SK-N-SH (cell line): ENCODE measurements at regions not wholly inside any gene's neighbourhood (a gene's known extent, or its start where the extent isn't known, plus 50 kb on each side); places are given as distances from the start of the nearest gene placed in this dataset.
A peak's percentile ranks its signal among the peaks of the same experiment; 100 is the strongest.

Experiments used
- CTCF ChIA-PET: fragments of 300-600, 350-600 bp; formaldehyde crosslinking; extraction: SDS; loops from one replicate; lab custom pipeline; 2021; lab: Yijun Ruan, JAX
- POLR2A ChIA-PET: fragments of 350-600 bp; sonication (Branson Sonifier 250); formaldehyde crosslinking; extraction: SDS; loops from one replicate; lab custom pipeline; 2020; ENCODE audit warnings: antibody characterized with exemption, inconsistent platforms; lab: Yijun Ruan, JAX
- DNase-seq: peaks from one replicate; pipeline ENCODE4 v3.0.0; 2012
- H2AFZ ChIP-seq: fragments of 200-600 bp; sonication (generic); 2 replicates; pipeline ENCODE4 v1.8.1; 2016; ENCODE audit warnings: antibody characterized with exemption, mild to moderate bottlenecking, low read depth
- H3F3A ChIP-seq: fragments of 200-600 bp; sonication (generic); replicated peaks from 2 replicates; pipeline ENCODE3; 2016; ENCODE audit warnings: antibody characterized with exemption, mild to moderate bottlenecking; ENCODE audit not compliant: insufficient read depth
- H3K27ac ChIP-seq, 2 experiments: fragments of 200-500 bp in 1 of 2; fragments of 200-600 bp in 1 of 2; sonication (Bioruptor generic) in 1 of 2; sonication (generic), shearing (Covaris generic) in 1 of 2; 2 replicates each; pipeline versions ENCODE4 v1.5.1 to v1.6.1; 2014 to 2016; ENCODE audit warnings: low read depth in 2 of 2, inconsistent platforms in 1 of 2, low read length in 1 of 2, mild to moderate bottlenecking in 1 of 2, mixed read lengths in 1 of 2
- H3K27me3 ChIP-seq: fragments of 200-600 bp; sonication (generic), shearing (Covaris generic); 2 replicates; pipeline ENCODE4 v1.6.1; 2016; ENCODE audit warnings: mixed run types; ENCODE audit not compliant: insufficient read depth
- H3K36me3 ChIP-seq, 2 experiments: fragments of 200-500 bp in 1 of 2; fragments of 200-600 bp in 1 of 2; sonication (Bioruptor generic) in 1 of 2; sonication (generic) in 1 of 2; replicated peaks in 1 of 2; 2 replicates each; pipeline versions ENCODE3 to v1.5.1; 2014 to 2016; ENCODE audit warnings: low read length in 1 of 2, mild to moderate bottlenecking in 1 of 2; ENCODE audit not compliant: insufficient read depth in 2 of 2, control insufficient read depth in 1 of 2
- H3K4me1 ChIP-seq, 2 experiments: fragments of 200-500 bp in 1 of 2; fragments of 200-600 bp in 1 of 2; sonication (Bioruptor generic) in 1 of 2; sonication (generic), shearing (Covaris generic) in 1 of 2; 2 replicates each; pipeline versions ENCODE4 v1.5.1 to v1.6.1; 2014 to 2016; ENCODE audit warnings: low read depth in 1 of 2, low read length in 1 of 2, mixed run types in 1 of 2; ENCODE audit not compliant: insufficient read depth in 2 of 2, control insufficient read depth in 1 of 2
- H3K4me2 ChIP-seq: fragments of 200-600 bp; sonication (generic), shearing (Covaris generic); 2 replicates; pipeline ENCODE4 v1.6.1; 2017; ENCODE audit warnings: mixed run types
- H3K4me3 ChIP-seq, 2 experiments: fragments of 200-500 bp in 1 of 2; fragments of 200-600 bp in 1 of 2; sonication (Bioruptor generic) in 1 of 2; sonication (generic), shearing (Covaris generic) in 1 of 2; 2 replicates each; pipeline versions ENCODE4 v1.5.1 to v1.8.1; 2014 to 2016; ENCODE audit warnings: low read depth in 2 of 2, inconsistent platforms in 1 of 2, low read length in 1 of 2, mild to moderate bottlenecking in 1 of 2, mixed read lengths in 1 of 2, moderate library complexity in 1 of 2
- H3K79me2 ChIP-seq: fragments of 200-600 bp; sonication (generic); 2 replicates; pipeline ENCODE4 v1.8.1; 2017; ENCODE audit warnings: mild to moderate bottlenecking; ENCODE audit not compliant: insufficient read depth
- H3K9ac ChIP-seq: fragments of 200-600 bp; sonication (generic); 2 replicates; pipeline ENCODE4 v1.6.1; 2017; ENCODE audit warnings: mixed run types
- H3K9me2 ChIP-seq: fragments of 200-600 bp; sonication (generic); 2 replicates; pipeline ENCODE4 v1.6.1; 2017; ENCODE audit warnings: mixed run types
- H3K9me3 ChIP-seq: fragments of 200-600 bp; sonication (generic); 2 replicates; pipeline ENCODE4 v1.6.1; 2017; ENCODE audit warnings: mixed run types, mild to moderate bottlenecking, moderate library complexity
- H4K20me1 ChIP-seq: fragments of 200-600 bp; sonication (generic); 2 replicates; pipeline ENCODE4 v1.6.1; 2017; ENCODE audit warnings: mild to moderate bottlenecking, mixed run types; ENCODE audit not compliant: insufficient read depth
- ELF1 ChIP-seq: IDR thresholded peaks from 2 replicates; pipeline ENCODE4 v1.4.0; 2012
- NFIC ChIP-seq: IDR thresholded peaks from 2 replicates; pipeline ENCODE4 v1.4.0; 2012; ENCODE audit warnings: borderline replicate concordance
- PBX3 ChIP-seq: IDR thresholded peaks from 2 replicates; pipeline ENCODE4; 2012
- POLR2AphosphoS5 ChIP-seq: IDR thresholded peaks from 2 replicates; pipeline ENCODE4 v1.6.1; 2012; ENCODE audit warnings: low read depth, low read length
- RAD21 ChIP-seq: IDR thresholded peaks from 2 replicates; pipeline ENCODE4 v1.6.1; 2012; ENCODE audit warnings: mild to moderate bottlenecking, low read length
- RXRA ChIP-seq: IDR thresholded peaks from 2 replicates; pipeline ENCODE4 v1.4.0; 2012; ENCODE audit warnings: low read depth, mild to moderate bottlenecking, borderline replicate concordance
- SIN3A ChIP-seq: IDR thresholded peaks from 2 replicates; pipeline ENCODE4 v1.6.1; 2012; ENCODE audit warnings: low read depth, mild to moderate bottlenecking, low read length, moderate library complexity, borderline replicate concordance
- YY1 ChIP-seq: IDR thresholded peaks from 2 replicates; pipeline ENCODE4 v1.4.0; 2012; ENCODE audit warnings: low read depth, mild to moderate bottlenecking
- ZBTB33 ChIP-seq: IDR thresholded peaks from 2 replicates; pipeline ENCODE4 v1.4.0; 2012; ENCODE audit warnings: low read depth, borderline replicate concordance
- WGBS: methylation state at CpG from one replicate; pipeline ENCODE4 v1.1.6; 2017; ENCODE audit warnings: low lambda C conversion rate; 5-methylcytosine and 5-hydroxymethylcytosine counted together

DNA sequence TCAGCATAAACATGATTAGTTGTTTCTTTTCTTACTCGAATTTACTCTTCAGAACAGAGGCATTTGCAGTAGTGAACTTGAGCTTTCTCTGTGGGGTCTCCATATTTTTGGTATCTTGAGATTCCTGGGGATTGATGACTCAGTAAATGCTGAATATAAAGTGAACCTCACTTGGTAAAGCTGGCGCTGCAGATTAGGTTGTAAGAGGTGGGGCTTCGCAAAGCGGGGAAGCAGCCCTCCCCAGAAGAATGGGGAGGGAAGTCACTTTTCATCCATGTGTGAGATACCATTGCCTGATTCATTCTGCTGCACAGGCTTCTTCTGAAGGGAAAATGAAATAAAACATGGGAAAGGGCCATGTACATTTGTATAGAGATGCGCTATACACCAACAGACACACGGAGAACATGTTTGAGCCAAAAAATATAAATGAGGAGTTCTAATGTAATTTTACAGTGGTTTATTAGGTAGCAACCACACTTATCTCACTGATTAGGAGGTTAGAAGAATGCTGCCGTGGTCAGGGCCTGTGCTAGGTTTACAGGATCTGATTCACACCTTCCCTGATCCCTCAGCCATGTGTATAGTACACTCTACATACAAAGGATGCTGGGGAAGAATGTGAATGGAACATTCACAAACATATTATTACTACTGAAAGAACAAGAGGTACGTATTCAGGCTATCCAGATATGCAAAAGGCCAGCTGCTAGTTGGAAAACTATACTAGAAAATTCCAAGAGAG, 63.5 kb downstream of the DNTTIP2 start:
- H3K4me2 ChIP-seq: 0 out of 2 replicates have a peak overlapping the region, but pooled peaks have one; percentile 18
- peaks cover 37 to 42% of the 10 kb centered on the region in 2 experiments for H3K4me1 ChIP-seq
- WGBS: 83% methylated on average over 8 of the region's 8 CpGs
- peak overlapping the region; percentile 66 to 95 for H3K27ac ChIP-seq
- peak overlapping the region; percentile 2; the same call in 1 of the 2 replicates for H3K9ac ChIP-seq
- ChIA-PET CTCF (interaction anchor here (0.5 to 14.5 kb wide), 16 partner anchors 12 to 384 kb away, joined by 3 to 591 read pairs (median 12); partner anchors contain the start of genes BCAR3 and FNBP1L), POLR2A (interaction anchor here (1.9 kb wide), 1 partner anchor 31 kb away, joined by 11 read pairs; no protein-coding TSS in a partner anchor)
- no peak overlapping the region for H3K4me3 ChIP-seq
- H3F3A ChIP-seq: peaks cover 29% of the 10 kb centered on the region
- no peaks in the 10 kb centered on the region for H3K36me3 ChIP-seq
- peak overlapping the region; percentile 10; the same call in 1 of the 2 replicates for H2AFZ ChIP-seq
- no peaks in the 10 kb centered on the region for H3K27me3 ChIP-seq
- no peak for DNase-seq
- H4K20me1 ChIP-seq: no peaks in the 10 kb centered on the region
- no peaks in the 10 kb centered on the region for H3K79me2 ChIP-seq
- H3K9me2 ChIP-seq: no peaks in the 10 kb centered on the region
- H3K9me3 ChIP-seq: no peaks in the 10 kb centered on the region
- no peak for TF ChIP-seq SIN3A
- TF ChIP-seq ELF1: no peak
- no peak for TF ChIP-seq ZBTB33
- no peak for TF ChIP-seq NFIC
- no peak for TF ChIP-seq RAD21
- no peak for TF ChIP-seq YY1
- TF ChIP-seq RXRA: no peak
- TF ChIP-seq PBX3: no peak

DNA sequence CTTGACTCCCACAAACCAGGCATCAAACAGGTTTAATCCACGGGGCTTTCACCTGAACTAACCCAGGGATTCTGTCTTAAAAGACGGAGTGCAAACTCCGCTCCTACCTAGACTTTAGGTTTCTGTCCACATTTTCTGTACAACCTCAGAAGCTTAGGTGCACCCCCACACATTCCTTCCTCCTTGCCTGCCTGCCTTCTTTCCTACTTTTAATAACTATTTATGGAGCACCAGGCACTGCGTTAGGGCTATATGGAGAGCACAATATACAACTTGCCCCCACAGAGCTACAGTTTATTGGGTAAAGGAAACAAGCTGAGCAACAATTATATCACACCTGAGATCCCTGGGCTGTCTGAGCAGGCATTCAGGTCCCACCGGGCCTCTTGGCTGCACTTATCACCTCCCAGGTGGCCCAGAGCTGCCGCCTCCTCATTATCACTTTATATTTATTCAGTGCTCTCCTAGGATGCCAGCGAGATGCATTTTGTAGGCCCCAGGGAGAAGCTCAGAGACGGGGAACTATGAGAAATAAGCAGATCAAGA, 64.1 kb downstream of the DNTTIP2 start:
- H3K27ac ChIP-seq: peak overlapping the region; percentile 66 to 95
- no peak for TF ChIP-seq RXRA
- TF ChIP-seq SIN3A: no peak
- no peak for TF ChIP-seq POLR2AphosphoS5
- H3K4me2 ChIP-seq: 0 out of 2 replicates have a peak overlapping the region, but pooled peaks have one; percentile 18
- H4K20me1 ChIP-seq: no peaks in the 10 kb centered on the region
- H3K4me1 ChIP-seq: peaks cover 38 to 45% of the 10 kb centered on the region in 2 experiments
- peak overlapping the region; percentile 2; the same call in 1 of the 2 replicates for H3K9ac ChIP-seq
- no peak overlapping the region for H3K4me3 ChIP-seq
- POLR2A ChIA-PET: interaction anchor here (1.6 kb wide), 1 partner anchor 31 kb away, joined by 6 read pairs; no protein-coding TSS in a partner anchor
- no peaks in the 10 kb centered on the region for H3K79me2 ChIP-seq
- 72% methylated on average over 8 of the region's 8 CpGs for WGBS
- no peaks in the 10 kb centered on the region for H3K27me3 ChIP-seq
- no peak for DNase-seq
- H3K9me3 ChIP-seq: no peaks in the 10 kb centered on the region
- CTCF ChIA-PET: interaction anchor here (0.5 to 14.5 kb wide), 45 partner anchors 10 to 510 kb away, joined by 3 to 591 read pairs (median 8); partner anchors contain the start of gene BCAR3
- no peaks in the 10 kb centered on the region for H3K9me2 ChIP-seq
- H3F3A ChIP-seq: peaks cover 34% of the 10 kb centered on the region
- H2AFZ ChIP-seq: peak overlapping the region; percentile 10; the same call in 1 of the 2 replicates
- H3K36me3 ChIP-seq: no peaks in the 10 kb centered on the region
